GM12865 (cell line): ENCODE measurements at regions not wholly inside any gene's neighbourhood (a gene's known extent, or its start where the extent isn't known, plus 50 kb on each side); places are given as distances from the start of the nearest gene placed in this dataset.

ENCODE experiments used
- DNase-seq: peaks from one replicate; pipeline ENCODE4 v3.0.0; 2010; ENCODE audit warnings: low read depth
- H3K4me3 ChIP-seq: 2 replicates; pipeline ENCODE4 v1.5.1; 2011; ENCODE audit warnings: mild to moderate bottlenecking, low read depth, low read length, control low read depth
- CTCF ChIP-seq: IDR thresholded peaks from 2 replicates; pipeline ENCODE4 v1.5.1; 2011; ENCODE audit warnings: low read length, control low read depth, low read depth, inconsistent platforms; ENCODE audit not compliant: insufficient read depth; ENCODE audit errors: missing control alignments

- no peak for TF ChIP-seq CTCF
- peak; percentile 61 for DNase-seq
- no peak overlapping the region for H3K4me3 ChIP-seq
These were observed 57.1 kb upstream of the GUCY1A1 start for GRCh38 chr4:155609455-155610059.

GRCh38 chr4:155608225-155608885, 58.3 kb upstream of the GUCY1A1 start:
- H3K4me3 ChIP-seq = no peak overlapping the region
- no peak for TF ChIP-seq CTCF
- no peak for DNase-seq

GRCh38 chr4:155607481-155607880, 59.2 kb upstream of the GUCY1A1 start:
- no peak for DNase-seq
- no peak overlapping the region for H3K4me3 ChIP-seq
- no peak for TF ChIP-seq CTCF

- TF ChIP-seq CTCF = no peak
These were observed 61.7 kb upstream of the GUCY1A1 start for GRCh38 chr4:155604718-155605626.

GRCh38 chr4:155603360-155603891, 63.2 kb upstream of the GUCY1A1 start:
- DNase-seq = peak; percentile 28
- H3K4me3 ChIP-seq = no peak overlapping the region
- TF ChIP-seq CTCF = no peak

More at GRCh38 chr4:155604718-155605626, 61.7 kb upstream of the GUCY1A1 start:
- H3K4me3 ChIP-seq = no peak overlapping the region
- DNase-seq = no peak

GRCh38 chr4:155602351-155603140, 64.1 kb upstream of the GUCY1A1 start:
- no peak overlapping the region for H3K4me3 ChIP-seq
- no peak for TF ChIP-seq CTCF

More at GRCh38 chr4:155602351-155603140, 64.1 kb upstream of the GUCY1A1 start:
- no peak for DNase-seq
